ENCODE measurements at regions not wholly inside any gene's neighbourhood (a gene's known extent, or its start where the extent isn't known, plus 50 kb on each side); places are given as distances from the start of the nearest gene placed in this dataset.

GRCh38 chr4:111154934-111155333 is 532.1 kb upstream of the PITX2 start:
- TF ChIP-seq, protein P1, sequence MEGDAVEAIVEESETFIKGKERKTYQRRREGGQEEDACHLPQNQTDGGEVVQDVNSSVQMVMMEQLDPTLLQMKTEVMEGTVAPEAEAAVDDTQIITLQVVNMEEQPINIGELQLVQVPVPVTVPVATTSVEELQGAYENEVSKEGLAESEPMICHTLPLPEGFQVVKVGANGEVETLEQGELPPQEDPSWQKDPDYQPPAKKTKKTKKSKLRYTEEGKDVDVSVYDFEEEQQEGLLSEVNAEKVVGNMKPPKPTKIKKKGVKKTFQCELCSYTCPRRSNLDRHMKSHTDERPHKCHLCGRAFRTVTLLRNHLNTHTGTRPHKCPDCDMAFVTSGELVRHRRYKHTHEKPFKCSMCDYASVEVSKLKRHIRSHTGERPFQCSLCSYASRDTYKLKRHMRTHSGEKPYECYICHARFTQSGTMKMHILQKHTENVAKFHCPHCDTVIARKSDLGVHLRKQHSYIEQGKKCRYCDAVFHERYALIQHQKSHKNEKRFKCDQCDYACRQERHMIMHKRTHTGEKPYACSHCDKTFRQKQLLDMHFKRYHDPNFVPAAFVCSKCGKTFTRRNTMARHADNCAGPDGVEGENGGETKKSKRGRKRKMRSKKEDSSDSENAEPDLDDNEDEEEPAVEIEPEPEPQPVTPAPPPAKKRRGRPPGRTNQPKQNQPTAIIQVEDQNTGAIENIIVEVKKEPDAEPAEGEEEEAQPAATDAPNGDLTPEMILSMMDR (optimal IDR thresholded peaks at IDR 0.05 in 1 of 3, IDR thresholded peaks at IDR 0.05 in 1 of 3, conservative IDR thresholded peaks at IDR 0.05 in 1 of 3; ENCODE audit: extremely low read depth in 1 of 3, insufficient read depth in 2 of 3, low read length in 3 of 3) = no peak
- TF ChIP-seq EZH2 (IDR thresholded peaks at IDR 0.05; ENCODE audit: low read length) = no peak

All from keratinocyte (primary cell).